Ovary (tissue), 7 donors: ENCODE measurements at regions not wholly inside any gene's neighbourhood (a gene's known extent, or its start where the extent isn't known, plus 50 kb on each side); places are given as distances from the start of the nearest gene placed in this dataset.
A peak's percentile ranks its signal among the peaks of the same experiment; 100 is the strongest.

Experiments
- DNase-seq, 5 donors: peaks; one replicate each; pipeline ENCODE4 v3.0.0-alpha.2; 2019 to 2020
- H3K27ac ChIP-seq, 2 donors: fragments of 200-600 bp; one replicate each; pipeline versions ENCODE4 v1.5.1 to v1.8.0; 2019 to 2022
- H3K27me3 ChIP-seq: fragments of 200-600 bp; one replicate; pipeline ENCODE4 v1.8.0; 2022
- H3K36me3 ChIP-seq: fragments of 200-600 bp; sonication (generic); one replicate; pipeline ENCODE4 v1.5.1; 2019
- H3K4me1 ChIP-seq: one replicate; pipeline ENCODE4 v1.8.1; 2013; ENCODE audit warnings: mild to moderate bottlenecking, moderate library complexity; ENCODE audit not compliant: insufficient read depth
- H3K4me3 ChIP-seq: fragments of 200-600 bp; sonication (generic); one replicate; pipeline ENCODE4 v1.5.1; 2017
- H3K9me3 ChIP-seq, 2 donors: fragments of 200-600 bp in 1 of 2; sonication (generic) in 1 of 2; one replicate each; pipeline versions ENCODE4 v1.5.1 to v1.8.1; 2013 to 2019; ENCODE audit warnings: mild to moderate bottlenecking in 1 of 2, moderate library complexity in 1 of 2
- EP300 ChIP-seq: sonication (generic); formaldehyde crosslinking; IDR thresholded peaks from one replicate; pipeline ENCODE4 v1.6.1; 2017; ENCODE audit warnings: antibody characterized with exemption
- POLR2A ChIP-seq: fragments of 450-650 bp; IDR thresholded peaks from one replicate; pipeline ENCODE4 v1.6.1; 2017; ENCODE audit warnings: antibody characterized with exemption, mild to moderate bottlenecking, moderate library complexity
- WGBS, 3 donors: extraction: QIAGEN DNeasy Blood & Tissue Kit in 1 of 3; methylation state at CpG; one replicate each; pipeline versions ENCODE4 v1.1.5 to v1.1.7; 2013 to 2017; 5-methylcytosine and 5-hydroxymethylcytosine counted together
- intact Hi-C, 4 donors: fragments of 100-400 bp; cut with DNase I; formaldehyde crosslinking; loops; one replicate each; pipeline versions ENCODE4 v1.11.0 to v1.15.1; 2022 to 2023
- TF ChIP-seq, protein P1 (sequence below), 3 donors: fragments of 450-650 bp in 2 of 3; fragments of 200-600 bp in 1 of 3; IDR thresholded peaks; one replicate each; pipeline versions ENCODE4 v1.5.1 to v1.8.0; 2016 to 2022; ENCODE audit warnings: antibody characterized with exemption in 3 of 3, mild to moderate bottlenecking in 1 of 3
- donor health status: DM: no; HTN: no; CAD: no; lungs with moderate emphysema.
- donor health status: DM: no; HTN: no; CAD: no.
- donor health status: Bipolar disorder and iron deficiency.
- donor health status: DM: no; HTN: no; CAD: no.
- donor health status: DM: yes; HTN: yes; CAD: no.

DNA sequence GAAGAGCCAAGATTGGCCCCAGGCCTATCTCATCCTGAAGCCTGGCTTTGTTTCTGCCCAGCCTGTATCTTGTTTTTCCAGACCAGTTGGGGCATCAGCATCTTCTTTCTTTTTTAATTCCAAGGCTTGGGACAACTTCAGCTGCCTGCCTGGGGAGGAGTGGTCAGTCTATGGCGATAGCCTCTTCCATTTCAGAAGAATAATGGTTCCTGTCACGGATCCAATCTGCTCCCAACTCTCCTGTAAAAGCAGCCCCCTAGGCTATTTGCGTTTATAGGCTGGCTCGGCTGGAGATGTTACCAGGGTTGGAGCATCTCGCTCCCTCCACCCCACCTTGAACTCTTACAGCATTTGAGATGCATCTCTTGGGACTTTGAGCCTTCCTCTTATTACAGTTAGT is 145.2 kb upstream of the CADM1 start:
- H3K9me3 ChIP-seq = no peaks in the 10 kb centered on the region
- TF ChIP-seq, protein P1, sequence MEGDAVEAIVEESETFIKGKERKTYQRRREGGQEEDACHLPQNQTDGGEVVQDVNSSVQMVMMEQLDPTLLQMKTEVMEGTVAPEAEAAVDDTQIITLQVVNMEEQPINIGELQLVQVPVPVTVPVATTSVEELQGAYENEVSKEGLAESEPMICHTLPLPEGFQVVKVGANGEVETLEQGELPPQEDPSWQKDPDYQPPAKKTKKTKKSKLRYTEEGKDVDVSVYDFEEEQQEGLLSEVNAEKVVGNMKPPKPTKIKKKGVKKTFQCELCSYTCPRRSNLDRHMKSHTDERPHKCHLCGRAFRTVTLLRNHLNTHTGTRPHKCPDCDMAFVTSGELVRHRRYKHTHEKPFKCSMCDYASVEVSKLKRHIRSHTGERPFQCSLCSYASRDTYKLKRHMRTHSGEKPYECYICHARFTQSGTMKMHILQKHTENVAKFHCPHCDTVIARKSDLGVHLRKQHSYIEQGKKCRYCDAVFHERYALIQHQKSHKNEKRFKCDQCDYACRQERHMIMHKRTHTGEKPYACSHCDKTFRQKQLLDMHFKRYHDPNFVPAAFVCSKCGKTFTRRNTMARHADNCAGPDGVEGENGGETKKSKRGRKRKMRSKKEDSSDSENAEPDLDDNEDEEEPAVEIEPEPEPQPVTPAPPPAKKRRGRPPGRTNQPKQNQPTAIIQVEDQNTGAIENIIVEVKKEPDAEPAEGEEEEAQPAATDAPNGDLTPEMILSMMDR (IDR thresholded peaks at IDR 0.05) = no peak
- TF ChIP-seq EP300 = no peak
- no peak for TF ChIP-seq POLR2A
- H3K36me3 ChIP-seq = no peaks in the 10 kb centered on the region
- no peak overlapping the region for H3K4me3 ChIP-seq
- no peaks in the 10 kb centered on the region for H3K4me1 ChIP-seq
- H3K27me3 ChIP-seq = no peaks in the 10 kb centered on the region
- no peak overlapping the region for H3K27ac ChIP-seq
- intact Hi-C loops = no loop called here
- DNase-seq = no peak
- 72 to 77% (median 75%) methylated on average over 5 of the region's 5 CpGs for WGBS, 3 donors

DNA sequence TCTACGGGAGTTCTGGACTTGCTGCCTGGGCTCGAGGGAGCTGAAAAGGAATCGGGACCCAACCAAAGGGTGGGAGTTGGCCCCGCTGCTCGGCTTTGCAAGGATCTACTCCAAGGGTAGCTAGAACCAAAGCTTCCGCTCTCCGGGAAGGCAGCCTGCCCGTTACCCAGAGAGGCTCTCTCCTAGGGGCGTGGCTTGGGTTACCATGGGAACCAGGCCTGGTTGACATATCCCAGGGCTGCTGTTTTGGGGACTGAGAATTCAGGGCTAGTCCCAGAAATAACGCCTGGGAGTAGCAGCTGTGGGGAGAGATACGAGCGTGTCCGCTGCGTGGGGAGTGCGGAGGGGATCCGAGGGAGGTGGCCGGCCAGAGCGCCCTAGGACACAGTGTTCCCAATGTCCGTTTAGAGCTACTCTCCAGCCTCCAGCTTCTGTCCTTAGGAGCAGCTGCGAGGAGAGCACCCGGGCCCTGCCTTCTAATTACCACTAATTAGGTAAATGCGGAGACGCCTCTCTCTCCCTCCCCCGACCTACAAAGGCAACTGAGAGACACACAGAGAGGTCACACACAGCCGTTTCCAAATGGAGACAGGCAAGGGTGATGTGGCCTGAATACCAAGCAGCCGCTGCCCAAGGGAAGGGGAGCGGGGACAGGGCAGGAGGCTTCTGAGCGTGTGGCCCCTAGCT is 141.6 kb upstream of the CADM1 start:
- Histone ChIP-seq H3K9me3 (no peaks in the 10 kb centered on the region), H3K36me3 (no peaks in the 10 kb centered on the region), H3K27ac (no peak overlapping the region), H3K27me3 (no peaks in the 10 kb centered on the region), H3K4me1 (no peaks in the 10 kb centered on the region), H3K4me3 (no peak overlapping the region)
- intact Hi-C loops = no loop called here
- 40 to 45% (median 40%) methylated on average over 28 of the region's 28 CpGs for WGBS, 3 donors
- DNase-seq = peak in 2 of 5 donors; percentile 21 to 43
- TF ChIP-seq, protein P1 (IDR thresholded peaks at IDR 0.05) = no peak
- TF ChIP-seq EP300 = no peak
- no peak for TF ChIP-seq POLR2A

DNA sequence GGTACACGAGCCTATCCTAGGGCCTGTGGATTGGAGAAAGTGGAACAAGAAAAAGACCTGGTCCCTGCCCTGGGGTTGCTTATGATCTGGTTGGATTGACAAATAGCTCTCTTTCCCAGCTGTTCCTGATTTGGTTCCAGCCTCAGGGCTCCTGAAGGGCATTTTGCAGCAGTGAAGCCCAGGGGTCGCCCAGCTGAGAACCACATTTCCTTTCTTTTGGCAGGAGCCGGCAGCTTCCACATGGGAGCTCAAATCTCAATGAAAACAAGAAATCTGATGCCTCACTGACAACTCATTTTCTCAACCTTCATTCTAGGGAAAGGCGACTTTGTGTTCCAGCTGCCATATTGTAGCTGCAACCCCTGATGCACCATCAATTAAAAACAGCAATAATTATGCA is 140.6 kb upstream of the CADM1 start:
- TF ChIP-seq, protein P1 (IDR thresholded peaks at IDR 0.05) = no peak
- no peak for TF ChIP-seq POLR2A
- TF ChIP-seq EP300 = no peak
- Histone ChIP-seq H3K4me1 (no peaks in the 10 kb centered on the region), H3K27me3 (no peaks in the 10 kb centered on the region), H3K27ac (no peak overlapping the region), H3K4me3 (no peak overlapping the region), H3K36me3 (no peaks in the 10 kb centered on the region), H3K9me3 (no peaks in the 10 kb centered on the region)
- no peak for DNase-seq
- intact Hi-C loops = no loop called here
- whole genome bisulfite sequencing, 3 donors = 52 to 73% (median 66%) methylated on average over 4 of the region's 4 CpGs

GRCh38 chr11:115643549-115644270 is 139.5 kb upstream of the CADM1 start:
- Histone ChIP-seq H3K9me3 (no peaks in the 10 kb centered on the region), H3K4me3 (no peak overlapping the region), H3K36me3 (no peaks in the 10 kb centered on the region), H3K4me1 (no peaks in the 10 kb centered on the region), H3K27me3 (no peaks in the 10 kb centered on the region), H3K27ac (no peak overlapping the region)
- intact Hi-C loops = no loop called here
- 75 to 83% (median 83%) methylated on average over 12 of the region's 12 CpGs for WGBS, 3 donors
- DNase-seq = no peak
- TF ChIP-seq POLR2A = no peak
- TF ChIP-seq, protein P1 (IDR thresholded peaks at IDR 0.05) = no peak
- TF ChIP-seq EP300 = no peak
